DOHH2 (cell line): ENCODE measurements at regions not wholly inside any gene's neighbourhood (a gene's known extent, or its start where the extent isn't known, plus 50 kb on each side); places are given as distances from the start of the nearest gene placed in this dataset.

Source experiments
- EZH2phosphoT487 ChIP-seq: fragments of 200-600 bp; sonication (generic); IDR thresholded peaks from 2 replicates; pipeline ENCODE4 v1.6.1; 2017; ENCODE audit warnings: borderline replicate concordance, mild to moderate bottlenecking, antibody characterized with exemption, low read length, moderate library complexity, mixed read lengths
- TF ChIP-seq, protein P1 (sequence below): fragments of 200-600 bp; sonication (generic); IDR thresholded peaks from one replicate; pipeline ENCODE4 v1.5.1; 2014; ENCODE audit warnings: antibody characterized with exemption, mild to moderate bottlenecking, low read depth, low read length; ENCODE audit not compliant: poor library complexity, severe bottlenecking

GRCh38 chr5:98527846-98528245 is 245.6 kb upstream of the RGMB start:
- TF ChIP-seq, protein P1, sequence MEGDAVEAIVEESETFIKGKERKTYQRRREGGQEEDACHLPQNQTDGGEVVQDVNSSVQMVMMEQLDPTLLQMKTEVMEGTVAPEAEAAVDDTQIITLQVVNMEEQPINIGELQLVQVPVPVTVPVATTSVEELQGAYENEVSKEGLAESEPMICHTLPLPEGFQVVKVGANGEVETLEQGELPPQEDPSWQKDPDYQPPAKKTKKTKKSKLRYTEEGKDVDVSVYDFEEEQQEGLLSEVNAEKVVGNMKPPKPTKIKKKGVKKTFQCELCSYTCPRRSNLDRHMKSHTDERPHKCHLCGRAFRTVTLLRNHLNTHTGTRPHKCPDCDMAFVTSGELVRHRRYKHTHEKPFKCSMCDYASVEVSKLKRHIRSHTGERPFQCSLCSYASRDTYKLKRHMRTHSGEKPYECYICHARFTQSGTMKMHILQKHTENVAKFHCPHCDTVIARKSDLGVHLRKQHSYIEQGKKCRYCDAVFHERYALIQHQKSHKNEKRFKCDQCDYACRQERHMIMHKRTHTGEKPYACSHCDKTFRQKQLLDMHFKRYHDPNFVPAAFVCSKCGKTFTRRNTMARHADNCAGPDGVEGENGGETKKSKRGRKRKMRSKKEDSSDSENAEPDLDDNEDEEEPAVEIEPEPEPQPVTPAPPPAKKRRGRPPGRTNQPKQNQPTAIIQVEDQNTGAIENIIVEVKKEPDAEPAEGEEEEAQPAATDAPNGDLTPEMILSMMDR, result no peak
- no peak for TF ChIP-seq EZH2phosphoT487
